ENCODE measurements at regions not wholly inside any gene's neighbourhood (a gene's known extent, or its start where the extent isn't known, plus 50 kb on each side); places are given as distances from the start of the nearest gene placed in this dataset.

DNA sequence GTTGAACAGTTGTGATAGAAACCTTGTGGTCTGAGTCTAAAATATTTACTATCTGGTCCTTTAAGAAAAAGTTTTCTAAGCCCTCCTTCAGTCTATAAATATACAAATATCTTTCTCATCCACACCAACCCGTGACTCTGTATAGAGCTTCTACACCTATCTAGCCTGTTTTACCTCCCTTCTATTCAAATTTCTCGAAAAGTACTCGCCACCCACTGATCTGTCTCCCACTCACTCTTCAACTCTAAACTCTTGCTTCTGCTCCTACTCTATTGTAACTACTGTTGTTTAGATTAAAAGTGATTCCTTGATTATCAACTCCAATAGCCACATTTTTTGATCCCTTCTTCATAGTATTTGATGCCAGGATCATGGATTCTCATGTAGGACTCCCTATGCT, 329.4 kb upstream of the MAN1A1 start:
- DNase-seq (ENCODE audit: low spot score) (no peak), ATAC-seq (no peak)
- no peak overlapping the region for H3K27ac Mint-ChIP-seq
- ChIA-PET POLR2A (no interaction called here), CTCF (no interaction called here)
- TF ChIP-seq, protein P1, sequence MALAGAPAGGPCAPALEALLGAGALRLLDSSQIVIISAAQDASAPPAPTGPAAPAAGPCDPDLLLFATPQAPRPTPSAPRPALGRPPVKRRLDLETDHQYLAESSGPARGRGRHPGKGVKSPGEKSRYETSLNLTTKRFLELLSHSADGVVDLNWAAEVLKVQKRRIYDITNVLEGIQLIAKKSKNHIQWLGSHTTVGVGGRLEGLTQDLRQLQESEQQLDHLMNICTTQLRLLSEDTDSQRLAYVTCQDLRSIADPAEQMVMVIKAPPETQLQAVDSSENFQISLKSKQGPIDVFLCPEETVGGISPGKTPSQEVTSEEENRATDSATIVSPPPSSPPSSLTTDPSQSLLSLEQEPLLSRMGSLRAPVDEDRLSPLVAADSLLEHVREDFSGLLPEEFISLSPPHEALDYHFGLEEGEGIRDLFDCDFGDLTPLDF (CRISPR knock-in tag; IDR thresholded peaks at IDR 0.05): no peak
- TF ChIP-seq MYBL2 (CRISPR knock-in tag; IDR thresholded peaks at IDR 0.05): no peak
- no peak for TF ChIP-seq FOXJ3 (CRISPR knock-in tag; IDR thresholded peaks at IDR 0.05; ENCODE audit: borderline replicate concordance)
- TF ChIP-seq CREB1 (CRISPR knock-in tag; IDR thresholded peaks at IDR 0.05): no peak
- TF ChIP-seq ZBTB21 (CRISPR knock-in tag; IDR thresholded peaks at IDR 0.05; ENCODE audit: borderline replicate concordance): no peak
- TF ChIP-seq KAT7 (CRISPR knock-in tag; IDR thresholded peaks at IDR 0.05; ENCODE audit: borderline replicate concordance): no peak
- TF ChIP-seq, protein P2, sequence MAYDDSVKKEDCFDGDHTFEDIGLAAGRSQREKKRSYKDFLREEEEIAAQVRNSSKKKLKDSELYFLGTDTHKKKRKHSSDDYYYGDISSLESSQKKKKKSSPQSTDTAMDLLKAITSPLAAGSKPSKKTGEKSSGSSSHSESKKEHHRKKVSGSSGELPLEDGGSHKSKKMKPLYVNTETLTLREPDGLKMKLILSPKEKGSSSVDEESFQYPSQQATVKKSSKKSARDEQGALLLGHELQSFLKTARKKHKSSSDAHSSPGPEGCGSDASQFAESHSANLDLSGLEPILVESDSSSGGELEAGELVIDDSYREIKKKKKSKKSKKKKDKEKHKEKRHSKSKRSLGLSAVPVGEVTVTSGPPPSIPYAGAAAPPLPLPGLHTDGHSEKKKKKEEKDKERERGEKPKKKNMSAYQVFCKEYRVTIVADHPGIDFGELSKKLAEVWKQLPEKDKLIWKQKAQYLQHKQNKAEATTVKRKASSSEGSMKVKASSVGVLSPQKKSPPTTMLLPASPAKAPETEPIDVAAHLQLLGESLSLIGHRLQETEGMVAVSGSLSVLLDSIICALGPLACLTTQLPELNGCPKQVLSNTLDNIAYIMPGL (CRISPR knock-in tag; IDR thresholded peaks at IDR 0.05): no peak
- no peak for TF ChIP-seq RELA (CRISPR knock-in tag; IDR thresholded peaks at IDR 0.05; ENCODE audit: borderline replicate concordance)
- no peaks in the 10 kb centered on the region for H3K9me3 Mint-ChIP-seq
- no peaks in the 10 kb centered on the region for H3K4me1 Mint-ChIP-seq
- no peaks in the 10 kb centered on the region for H3K27me3 Mint-ChIP-seq (ENCODE audit: low read depth)
- H3K36me3 Mint-ChIP-seq: no peaks in the 10 kb centered on the region
- no peak overlapping the region for H3K4me3 Mint-ChIP-seq

DNA sequence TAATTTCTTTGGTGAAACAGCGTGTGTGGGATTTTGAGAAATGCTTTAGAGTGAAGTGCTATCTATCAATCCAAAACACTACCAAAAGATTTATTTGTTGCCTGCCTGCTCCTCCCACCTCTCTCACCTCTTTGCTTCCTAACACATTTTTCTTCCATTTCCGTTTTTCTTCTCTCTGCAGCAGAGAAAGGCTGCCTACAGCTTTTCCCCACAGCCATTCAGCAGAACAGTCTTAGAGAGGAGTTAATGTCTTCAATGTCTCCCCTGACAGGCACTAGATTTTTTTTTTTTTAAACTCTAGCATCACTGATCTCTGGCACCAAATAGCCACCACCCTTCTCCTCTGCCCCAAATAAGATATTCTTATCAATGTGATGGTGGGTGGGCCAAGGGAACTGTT, 327.8 kb upstream of the MAN1A1 start:
- H3K4me1 Mint-ChIP-seq: peaks cover 13% of the 10 kb centered on the region
- ChIA-PET CTCF (no interaction called here), POLR2A (no interaction called here)
- H3K27me3 Mint-ChIP-seq (ENCODE audit: low read depth): no peaks in the 10 kb centered on the region
- TF ChIP-seq CBFB (CRISPR knock-in tag; IDR thresholded peaks at IDR 0.05; ENCODE audit: low read depth): no peak
- no peak for TF ChIP-seq ZNF138 (CRISPR knock-in tag; conservative IDR thresholded peaks at IDR 0.05)
- TF ChIP-seq TEAD4 (CRISPR knock-in tag; IDR thresholded peaks at IDR 0.05): no peak
- TF ChIP-seq ZNF219 (CRISPR knock-in tag; IDR thresholded peaks at IDR 0.05; ENCODE audit: borderline replicate concordance): no peak
- no peak for TF ChIP-seq SP1 (CRISPR knock-in tag; conservative IDR thresholded peaks at IDR 0.05)
- no peak for TF ChIP-seq NFYB (CRISPR knock-in tag; conservative IDR thresholded peaks at IDR 0.05; ENCODE audit: low read depth)
- H3K4me3 Mint-ChIP-seq: no peak overlapping the region
- H3K36me3 Mint-ChIP-seq: no peaks in the 10 kb centered on the region
- DNase-seq (ENCODE audit: low spot score) (no peak), ATAC-seq (no peak)
- H3K9me3 Mint-ChIP-seq: no peaks in the 10 kb centered on the region
- no peak overlapping the region for H3K27ac Mint-ChIP-seq

DNA sequence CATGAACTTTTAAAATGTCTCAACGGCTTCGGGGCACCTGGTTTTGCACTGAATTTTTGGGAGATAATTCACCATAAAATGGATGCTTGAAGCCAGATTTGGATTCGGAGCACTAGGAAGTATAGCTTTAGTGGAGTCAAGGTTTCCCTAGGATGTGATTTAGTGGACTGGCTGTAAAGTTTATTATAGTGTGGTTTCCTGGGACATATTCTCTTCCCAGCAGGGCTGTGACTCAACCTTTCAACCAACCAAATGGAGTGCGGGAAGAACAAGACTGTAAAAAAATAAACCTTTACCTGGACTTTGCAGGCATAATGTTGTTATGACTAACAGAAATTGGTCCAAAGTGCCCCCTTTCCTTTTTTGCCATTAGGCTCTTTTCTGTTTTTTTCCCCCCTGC, 327.4 kb upstream of the MAN1A1 start:
- Mint-ChIP-seq H3K27ac (no peak overlapping the region), H3K27me3 (ENCODE audit: low read depth) (no peaks in the 10 kb centered on the region), H3K9me3 (no peaks in the 10 kb centered on the region), H3K4me3 (no peak overlapping the region), H3K4me1 (peaks cover 18% of the 10 kb centered on the region), H3K36me3 (no peaks in the 10 kb centered on the region)
- TF ChIP-seq GABPB1 (CRISPR knock-in tag; IDR thresholded peaks at IDR 0.05): no peak
- TF ChIP-seq ZNF121 (CRISPR knock-in tag; IDR thresholded peaks at IDR 0.05): no peak
- TF ChIP-seq ZNF671 (CRISPR knock-in tag; IDR thresholded peaks at IDR 0.05): no peak
- no peak for TF ChIP-seq ZNF416 (CRISPR knock-in tag; IDR thresholded peaks at IDR 0.05)
- TF ChIP-seq FOXK1 (CRISPR knock-in tag; IDR thresholded peaks at IDR 0.05): no peak
- no peak for TF ChIP-seq PRRX2 (CRISPR knock-in tag; IDR thresholded peaks at IDR 0.05)
- no peak for TF ChIP-seq TP53 (CRISPR knock-in tag; IDR thresholded peaks at IDR 0.05)
- no peak for TF ChIP-seq SOX15 (CRISPR knock-in tag; IDR thresholded peaks at IDR 0.05)
- no peak for TF ChIP-seq HMGA2 (CRISPR knock-in tag; IDR thresholded peaks at IDR 0.05)
- TF ChIP-seq, protein P3, sequence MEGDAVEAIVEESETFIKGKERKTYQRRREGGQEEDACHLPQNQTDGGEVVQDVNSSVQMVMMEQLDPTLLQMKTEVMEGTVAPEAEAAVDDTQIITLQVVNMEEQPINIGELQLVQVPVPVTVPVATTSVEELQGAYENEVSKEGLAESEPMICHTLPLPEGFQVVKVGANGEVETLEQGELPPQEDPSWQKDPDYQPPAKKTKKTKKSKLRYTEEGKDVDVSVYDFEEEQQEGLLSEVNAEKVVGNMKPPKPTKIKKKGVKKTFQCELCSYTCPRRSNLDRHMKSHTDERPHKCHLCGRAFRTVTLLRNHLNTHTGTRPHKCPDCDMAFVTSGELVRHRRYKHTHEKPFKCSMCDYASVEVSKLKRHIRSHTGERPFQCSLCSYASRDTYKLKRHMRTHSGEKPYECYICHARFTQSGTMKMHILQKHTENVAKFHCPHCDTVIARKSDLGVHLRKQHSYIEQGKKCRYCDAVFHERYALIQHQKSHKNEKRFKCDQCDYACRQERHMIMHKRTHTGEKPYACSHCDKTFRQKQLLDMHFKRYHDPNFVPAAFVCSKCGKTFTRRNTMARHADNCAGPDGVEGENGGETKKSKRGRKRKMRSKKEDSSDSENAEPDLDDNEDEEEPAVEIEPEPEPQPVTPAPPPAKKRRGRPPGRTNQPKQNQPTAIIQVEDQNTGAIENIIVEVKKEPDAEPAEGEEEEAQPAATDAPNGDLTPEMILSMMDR (IDR thresholded peaks at IDR 0.05): no peak
- TF ChIP-seq GRHL2 (CRISPR knock-in tag; IDR thresholded peaks at IDR 0.05; ENCODE audit: insufficient replicate concordance, severe bottlenecking): no peak
- no peak for TF ChIP-seq NR2C2 (CRISPR knock-in tag; IDR thresholded peaks at IDR 0.05)
- TF ChIP-seq IRF2 (CRISPR knock-in tag; IDR thresholded peaks at IDR 0.05; ENCODE audit: borderline replicate concordance, low read depth): no peak
- no peak for TF ChIP-seq JAZF1 (CRISPR knock-in tag; IDR thresholded peaks at IDR 0.05)
- CTCF ChIA-PET: no interaction called here
- POLR2A ChIA-PET: no interaction called here
- DNase-seq (ENCODE audit: low spot score) (no peak), ATAC-seq (no peak)
